ENCODE measurements at regions not wholly inside any gene's neighbourhood (a gene's known extent, or its start where the extent isn't known, plus 50 kb on each side); places are given as distances from the start of the nearest gene placed in this dataset.
A peak's percentile ranks its signal among the peaks of the same experiment; 100 is the strongest.

DNA sequence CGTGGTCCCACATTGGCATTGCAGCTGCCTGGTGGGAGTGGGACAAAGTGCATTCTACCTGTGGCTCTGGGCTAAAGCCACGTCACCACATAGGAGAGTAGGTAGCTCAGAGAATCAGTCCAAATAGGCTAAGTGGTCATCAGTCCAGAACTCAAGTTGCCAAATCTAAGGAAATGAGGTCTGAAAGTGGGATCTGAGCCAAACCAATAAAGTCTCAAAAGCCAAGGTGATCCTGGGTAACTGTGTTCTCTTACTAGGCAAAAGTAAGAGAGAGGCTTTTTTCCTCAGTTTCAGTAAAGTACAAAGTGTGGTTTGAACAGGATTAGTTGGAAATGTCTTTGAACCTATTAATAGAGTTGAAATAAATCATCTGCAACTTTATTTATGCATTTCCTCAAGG, 68.6 kb upstream of the CNKSR3 start:
- H3K9me2 ChIP-seq (ENCODE audit: insufficient read depth), result no peaks in the 10 kb centered on the region
- H3K4me3 ChIP-seq, result no peak overlapping the region
- H3F3A ChIP-seq (ENCODE audit: insufficient read depth), result no peaks in the 10 kb centered on the region
- H4K20me1 ChIP-seq (ENCODE audit: insufficient read depth), result no peaks in the 10 kb centered on the region
- H3K36me3 ChIP-seq (ENCODE audit: low read depth), result no peaks in the 10 kb centered on the region
- DNase-seq, result no peak
- no peak overlapping the region for H3K9ac ChIP-seq
- no peak overlapping the region for H2AFZ ChIP-seq
- no peak overlapping the region for H3K27ac ChIP-seq
- H3K4me2 ChIP-seq (ENCODE audit: unreplicated experiment), result no peak overlapping the region
- 48 to 51% methylated on average over 2 of the region's 2 CpGs for WGBS, 2 experiments (ENCODE audit: low coverage in 1 of 2, low lambda C conversion rate in 2 of 2, missing lambda C conversion rate in 2 of 2)
- no peak for TF ChIP-seq EZH2phosphoT487 (IDR thresholded peaks at IDR 0.05; ENCODE audit: insufficient read depth, low read depth)
- no peak for TF ChIP-seq EZH2 (IDR thresholded peaks at IDR 0.05; ENCODE audit: insufficient read depth, poor library complexity, severe bottlenecking)
- no peaks in the 10 kb centered on the region for H3K79me2 ChIP-seq (ENCODE audit: insufficient read depth)
- no peaks in the 10 kb centered on the region for H3K9me3 ChIP-seq (ENCODE audit: low read depth)
- in situ Hi-C loops (cut with MboI), result no loop called here
- H3K27me3 ChIP-seq (replicated peaks; ENCODE audit: insufficient read depth), result peaks cover 2% of the 10 kb centered on the region; the same call in 1 of the 2 replicates
- H3K4me1 ChIP-seq (ENCODE audit: insufficient read depth), result no peaks in the 10 kb centered on the region

DNA sequence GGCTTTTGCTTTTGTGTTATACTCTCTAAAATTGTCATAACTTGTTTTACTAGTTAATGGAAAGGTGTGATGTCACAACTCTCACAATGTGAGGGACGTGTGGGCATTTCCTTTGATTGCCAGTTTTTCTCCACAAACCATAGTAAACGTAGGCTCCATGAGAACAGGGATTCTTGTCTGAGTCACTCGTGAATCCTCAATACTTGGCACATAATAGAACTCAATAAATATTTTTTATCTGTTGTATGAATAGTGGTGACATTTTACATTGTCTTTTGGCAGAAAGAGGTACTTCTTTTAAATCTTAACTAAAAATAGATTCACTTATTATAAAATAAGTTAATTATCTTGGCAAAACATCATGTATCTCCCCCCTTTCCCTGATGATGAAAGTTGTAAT, 69.0 kb upstream of the CNKSR3 start:
- peak; percentile 36 for DNase-seq
- 5 to 9% methylated on average over 3 of the region's 3 CpGs for WGBS, 2 experiments (ENCODE audit: low coverage in 1 of 2, low lambda C conversion rate in 2 of 2, missing lambda C conversion rate in 2 of 2)
- in situ Hi-C loops (cut with MboI), result no loop called here
- no peak for TF ChIP-seq EZH2 (IDR thresholded peaks at IDR 0.05; ENCODE audit: insufficient read depth, poor library complexity, severe bottlenecking)
- no peak for TF ChIP-seq EZH2phosphoT487 (IDR thresholded peaks at IDR 0.05; ENCODE audit: insufficient read depth, low read depth)
- Histone ChIP-seq H3K4me1 (ENCODE audit: insufficient read depth) (no peaks in the 10 kb centered on the region), H3K36me3 (ENCODE audit: low read depth) (no peaks in the 10 kb centered on the region), H3K9ac (no peak overlapping the region), H3F3A (ENCODE audit: insufficient read depth) (no peaks in the 10 kb centered on the region), H3K4me2 (ENCODE audit: unreplicated experiment) (no peak overlapping the region), H4K20me1 (ENCODE audit: insufficient read depth) (no peaks in the 10 kb centered on the region), H3K27ac (no peak overlapping the region), H2AFZ (no peak overlapping the region), H3K9me2 (ENCODE audit: insufficient read depth) (no peaks in the 10 kb centered on the region), H3K79me2 (ENCODE audit: insufficient read depth) (no peaks in the 10 kb centered on the region), H3K27me3 (replicated peaks; ENCODE audit: insufficient read depth) (no peaks in the 10 kb centered on the region; the same call in 1 of the 2 replicates), H3K9me3 (ENCODE audit: low read depth) (no peaks in the 10 kb centered on the region), H3K4me3 (no peak overlapping the region)

DNA sequence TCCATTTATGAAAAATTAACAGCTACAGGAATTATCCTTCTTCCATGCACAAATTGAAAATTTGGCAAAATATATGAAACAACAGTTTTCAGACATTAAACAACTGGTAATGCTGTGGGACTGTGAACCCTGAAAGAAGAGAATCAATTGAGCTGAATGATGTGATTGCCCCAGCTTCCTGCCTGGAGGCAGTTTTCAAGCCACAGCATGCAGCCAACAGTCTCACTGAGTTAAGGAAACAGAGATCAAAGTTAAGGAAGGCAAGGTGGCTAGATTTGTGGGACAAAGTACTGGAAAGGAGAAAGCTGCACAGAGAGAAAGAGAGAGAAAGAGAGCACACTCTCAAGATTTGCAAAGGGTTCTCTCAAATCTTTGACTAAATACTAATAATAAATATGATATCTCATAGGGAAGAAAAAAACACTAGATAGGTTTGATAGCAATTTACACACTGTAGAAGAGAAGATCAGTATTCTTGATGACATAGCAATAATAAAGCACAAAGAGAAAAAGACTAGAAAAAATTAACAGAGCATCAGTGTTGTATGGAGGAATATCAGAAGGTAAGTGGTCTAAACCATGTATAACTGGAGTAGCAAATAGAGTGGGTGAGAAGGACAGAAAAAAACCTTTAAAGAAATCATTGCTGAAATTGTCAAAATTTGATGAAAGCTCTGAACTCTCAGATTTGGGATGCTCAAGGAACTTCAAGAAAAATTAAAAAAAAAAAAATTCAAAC, 70.1 kb upstream of the CNKSR3 start:
- H3K9ac ChIP-seq, result no peak overlapping the region
- no peaks in the 10 kb centered on the region; the same call in 1 of the 2 replicates for H3K27me3 ChIP-seq (replicated peaks; ENCODE audit: insufficient read depth)
- TF ChIP-seq EZH2 (IDR thresholded peaks at IDR 0.05; ENCODE audit: insufficient read depth, poor library complexity, severe bottlenecking) (no peak), EZH2phosphoT487 (IDR thresholded peaks at IDR 0.05; ENCODE audit: insufficient read depth, low read depth) (no peak)
- in situ Hi-C loops (cut with MboI), result no loop called here
- H3K36me3 ChIP-seq (ENCODE audit: low read depth), result no peaks in the 10 kb centered on the region
- no peaks in the 10 kb centered on the region for H3F3A ChIP-seq (ENCODE audit: insufficient read depth)
- H3K9me2 ChIP-seq (ENCODE audit: insufficient read depth), result no peaks in the 10 kb centered on the region
- H2AFZ ChIP-seq, result no peak overlapping the region
- H3K4me2 ChIP-seq (ENCODE audit: unreplicated experiment), result no peak overlapping the region
- no peak for DNase-seq
- no peaks in the 10 kb centered on the region for H3K79me2 ChIP-seq (ENCODE audit: insufficient read depth)
- no peak overlapping the region for H3K27ac ChIP-seq
- no peaks in the 10 kb centered on the region for H4K20me1 ChIP-seq (ENCODE audit: insufficient read depth)
- no peaks in the 10 kb centered on the region for H3K9me3 ChIP-seq (ENCODE audit: low read depth)
- no peak overlapping the region for H3K4me3 ChIP-seq
- no peaks in the 10 kb centered on the region for H3K4me1 ChIP-seq (ENCODE audit: insufficient read depth)

DNA sequence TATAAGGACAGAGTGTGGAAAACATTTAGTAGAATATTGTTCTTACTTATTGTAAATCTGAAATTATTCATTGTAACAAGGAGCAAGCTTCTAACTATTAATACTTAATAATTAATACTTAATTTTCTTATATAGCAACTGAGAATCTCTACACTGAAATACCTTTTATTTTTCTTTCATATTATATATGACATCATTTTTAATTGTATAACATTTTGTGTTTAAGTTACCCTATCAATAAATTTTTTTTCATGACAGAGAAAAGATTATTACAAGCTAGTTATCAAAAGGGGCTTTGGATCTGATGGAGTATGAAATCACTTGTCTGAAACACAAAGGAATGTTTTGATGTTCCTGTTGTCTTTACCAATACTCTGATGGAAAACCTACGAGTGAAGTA, 72.2 kb upstream of the CNKSR3 start:
- 30 to 40% methylated on average over 1 of the region's 1 CpG for WGBS, 2 experiments (ENCODE audit: low coverage in 1 of 2, low lambda C conversion rate in 2 of 2, missing lambda C conversion rate in 2 of 2)
- Histone ChIP-seq H3K4me2 (ENCODE audit: unreplicated experiment) (no peak overlapping the region), H3K27me3 (replicated peaks; ENCODE audit: insufficient read depth) (no peaks in the 10 kb centered on the region; the same call in 1 of the 2 replicates), H3K4me1 (ENCODE audit: insufficient read depth) (no peaks in the 10 kb centered on the region), H3K9ac (no peak overlapping the region), H2AFZ (no peak overlapping the region), H3K4me3 (no peak overlapping the region), H3F3A (ENCODE audit: insufficient read depth) (no peaks in the 10 kb centered on the region), H3K79me2 (ENCODE audit: insufficient read depth) (no peaks in the 10 kb centered on the region), H3K27ac (no peak overlapping the region), H3K9me3 (ENCODE audit: low read depth) (no peaks in the 10 kb centered on the region), H3K9me2 (ENCODE audit: insufficient read depth) (no peaks in the 10 kb centered on the region), H4K20me1 (ENCODE audit: insufficient read depth) (no peaks in the 10 kb centered on the region), H3K36me3 (ENCODE audit: low read depth) (no peaks in the 10 kb centered on the region)
- DNase-seq, result no peak
- TF ChIP-seq EZH2 (IDR thresholded peaks at IDR 0.05; ENCODE audit: insufficient read depth, poor library complexity, severe bottlenecking), result no peak
- TF ChIP-seq EZH2phosphoT487 (IDR thresholded peaks at IDR 0.05; ENCODE audit: insufficient read depth, low read depth), result no peak
- in situ Hi-C loops (cut with MboI), result no loop called here

Measured in GM23248 (cell line).